Neural crest cell (in vitro differentiated cells): ENCODE measurements at regions not wholly inside any gene's neighbourhood (a gene's known extent, or its start where the extent isn't known, plus 50 kb on each side); places are given as distances from the start of the nearest gene placed in this dataset.
A peak's percentile ranks its signal among the peaks of the same experiment; 100 is the strongest.

Experiments used
- DNase-seq: peaks from one replicate; pipeline ENCODE4 v3.0.0; 2021; ENCODE audit warnings: low read depth, mixed read lengths, low spot score
- H3K27ac Mint-ChIP-seq: one replicate; pipeline ENCODE4 v1.8.0; 2021; ENCODE audit warnings: mild to moderate bottlenecking, mixed read lengths; ENCODE audit not compliant: unreplicated experiment
- H3K27me3 Mint-ChIP-seq: 2 replicates; pipeline ENCODE4 v1.8.0; 2021; ENCODE audit warnings: low read depth, mild to moderate bottlenecking, mixed read lengths
- H3K36me3 Mint-ChIP-seq: 2 replicates; pipeline ENCODE4 v1.8.0; 2021; ENCODE audit warnings: low read depth, mild to moderate bottlenecking, mixed read lengths
- H3K4me1 Mint-ChIP-seq: 2 replicates; pipeline ENCODE4 v1.8.0; 2021; ENCODE audit warnings: mixed read lengths
- H3K4me3 Mint-ChIP-seq: one replicate; pipeline ENCODE4 v1.8.0; 2021; ENCODE audit warnings: mild to moderate bottlenecking, mixed read lengths
- H3K9me3 Mint-ChIP-seq: 2 replicates; pipeline ENCODE4 v1.8.0; 2021; ENCODE audit warnings: mixed read lengths
- CTCF ChIP-seq: fragments of 200-600 bp; sonication (generic); conservative IDR thresholded peaks from 2 replicates; pipeline ENCODE4 v1.5.0; 2021; ENCODE audit warnings: antibody characterized with exemption, mild to moderate bottlenecking

- TF ChIP-seq CTCF, result no peak
- no peaks in the 10 kb centered on the region for H3K27me3 Mint-ChIP-seq
- peaks cover 19% of the 10 kb centered on the region for H3K4me1 Mint-ChIP-seq
- no peak overlapping the region for H3K27ac Mint-ChIP-seq
- no peak for DNase-seq
- H3K36me3 Mint-ChIP-seq, result peaks cover 17% of the 10 kb centered on the region
- no peak overlapping the region for H3K4me3 Mint-ChIP-seq
- peaks cover 16% of the 10 kb centered on the region for H3K9me3 Mint-ChIP-seq
These were observed 668.2 kb upstream of the MARCKS start for GRCh38 chr6:113188962-113189361.

DNA sequence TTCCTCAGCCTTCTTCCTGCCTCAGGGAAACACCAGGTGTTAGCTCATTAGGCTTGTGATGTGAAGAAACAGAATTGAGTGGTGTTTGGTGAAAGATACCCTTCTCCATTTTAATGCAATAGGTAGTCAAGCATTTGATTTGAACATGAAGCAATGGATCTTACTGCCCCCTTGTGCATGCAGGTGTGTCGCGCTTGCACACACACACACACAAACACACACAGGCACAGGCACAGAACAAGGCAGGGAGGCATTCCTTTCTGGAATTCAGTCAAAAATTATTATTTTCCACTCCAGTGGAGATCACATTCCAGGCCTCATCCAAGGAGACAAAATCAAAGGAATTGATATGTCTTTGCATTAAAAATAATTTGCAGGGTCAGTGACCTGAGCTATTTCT, 667.0 kb upstream of the MARCKS start:
- Mint-ChIP-seq H3K4me3 (no peak overlapping the region), H3K36me3 (peaks cover 15% of the 10 kb centered on the region), H3K27ac (peak overlapping the region; percentile 64), H3K27me3 (no peaks in the 10 kb centered on the region), H3K4me1 (peaks cover 10% of the 10 kb centered on the region), H3K9me3 (peaks cover 19% of the 10 kb centered on the region)
- no peak for DNase-seq
- no peak for TF ChIP-seq CTCF

- H3K4me3 Mint-ChIP-seq, result no peak overlapping the region
- peaks cover 17% of the 10 kb centered on the region for H3K36me3 Mint-ChIP-seq
- H3K4me1 Mint-ChIP-seq, result no peaks in the 10 kb centered on the region
- no peak for DNase-seq
- TF ChIP-seq CTCF, result no peak
- peaks cover 21% of the 10 kb centered on the region for H3K9me3 Mint-ChIP-seq
- H3K27me3 Mint-ChIP-seq, result no peaks in the 10 kb centered on the region
- no peak overlapping the region for H3K27ac Mint-ChIP-seq
These were observed 663.1 kb upstream of the MARCKS start for GRCh38 chr6:113194090-113194489.

DNA sequence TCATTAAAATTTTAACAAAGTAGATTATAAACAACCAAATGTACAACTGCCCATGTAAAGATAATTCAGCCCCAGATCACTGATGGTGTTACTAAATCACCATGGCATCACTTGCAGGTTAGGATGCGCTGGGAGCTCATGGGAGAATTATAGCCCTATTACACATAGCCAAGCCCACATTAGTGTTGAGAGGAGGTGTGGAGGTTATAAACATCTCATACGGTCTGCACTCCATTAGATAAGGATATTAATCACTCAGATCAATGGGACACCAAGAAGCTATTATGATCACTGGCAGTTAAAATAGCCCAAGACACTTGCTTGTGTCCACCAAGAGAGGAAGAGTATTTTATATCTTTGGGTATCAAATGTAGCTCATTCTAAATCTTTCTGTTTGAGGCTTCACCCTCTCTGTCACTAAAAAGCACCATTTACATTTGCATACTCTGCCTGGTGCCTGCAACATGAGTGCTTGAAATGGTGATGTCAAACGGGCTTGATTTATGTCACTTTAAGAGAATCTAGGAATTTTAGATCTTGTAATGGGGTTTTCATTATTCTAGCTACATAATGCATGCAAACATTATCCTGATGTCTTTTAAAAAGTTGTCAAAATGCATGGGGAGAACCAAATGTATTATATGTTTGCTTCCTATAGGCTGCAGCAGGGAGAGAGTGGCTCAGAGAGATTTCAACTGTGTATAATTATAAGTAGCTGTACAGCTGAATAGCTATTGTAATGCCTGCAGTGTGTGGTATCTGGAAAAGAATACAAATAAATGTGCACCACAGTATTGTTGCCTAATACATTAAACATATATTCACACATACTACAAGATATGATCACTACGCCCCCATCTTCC, 654.1 kb upstream of the MARCKS start:
- Mint-ChIP-seq H3K4me3 (no peak overlapping the region), H3K27ac (no peak overlapping the region), H3K4me1 (peaks cover 39% of the 10 kb centered on the region), H3K27me3 (no peaks in the 10 kb centered on the region), H3K9me3 (peaks cover 8% of the 10 kb centered on the region), H3K36me3 (peaks cover 3% of the 10 kb centered on the region)
- no peak for DNase-seq
- TF ChIP-seq CTCF, result no peak

- H3K9me3 Mint-ChIP-seq, result peaks cover 8% of the 10 kb centered on the region
- DNase-seq, result no peak
- no peaks in the 10 kb centered on the region for H3K27me3 Mint-ChIP-seq
- peaks cover 45% of the 10 kb centered on the region for H3K4me1 Mint-ChIP-seq
- no peak for TF ChIP-seq CTCF
- peaks cover 3% of the 10 kb centered on the region for H3K36me3 Mint-ChIP-seq
- H3K27ac Mint-ChIP-seq, result no peak overlapping the region
- no peak overlapping the region for H3K4me3 Mint-ChIP-seq
These were observed 653.4 kb upstream of the MARCKS start for GRCh38 chr6:113203715-113204110.
